CD4-positive, alpha-beta T cell (primary cell): ENCODE measurements at regions not wholly inside any gene's neighbourhood (a gene's known extent, or its start where the extent isn't known, plus 50 kb on each side); places are given as distances from the start of the nearest gene placed in this dataset.
A peak's percentile ranks its signal among the peaks of the same experiment; 100 is the strongest.

Experiments used
- ATAC-seq: fragments of 200-7000 bp; cut with Tn5 transposase; one replicate; pipeline ENCODE4 v1.10.0; 2022; ENCODE audit warnings: mild to moderate bottlenecking; ENCODE audit not compliant: poor library complexity
- CTCF ChIA-PET: fragments of 350-600 bp; sonication (Branson Sonifier 250); formaldehyde crosslinking; loops from one replicate; lab custom pipeline; 2021; ENCODE audit warnings: antibody characterized with exemption, inconsistent platforms; lab: Charles Lee
- POLR2A ChIA-PET: fragments of 350-600 bp; sonication (Branson Sonifier 250); formaldehyde crosslinking; loops from one replicate; lab custom pipeline; 2021; ENCODE audit warnings: antibody characterized with exemption, inconsistent platforms; lab: Charles Lee
- DNase-seq, 14 experiments: peaks; one replicate each; pipeline ENCODE4 v3.0.0-alpha.2; 2013 to 2020; ENCODE audit warnings: mixed read lengths in 2 of 14
- H3K27ac ChIP-seq, 2 donors: one replicate each; pipeline versions ENCODE4 v1.5.1 to v1.7.0; 2013; ENCODE audit warnings: low read length in 2 of 2, low read depth in 1 of 2, mild to moderate bottlenecking in 1 of 2
- H3K27me3 ChIP-seq, 2 experiments: 1 replicate in 1 of 2; 2 replicates in 1 of 2; pipeline versions ENCODE4 v1.6.1 to v1.7.0; 2013; ENCODE audit warnings: low read length in 2 of 2, control low read depth in 1 of 2, mild to moderate bottlenecking in 1 of 2, moderate library complexity in 1 of 2; ENCODE audit not compliant: insufficient read depth in 2 of 2, control insufficient read depth in 1 of 2
- H3K36me3 ChIP-seq: one replicate; pipeline ENCODE4 v1.6.1; 2013; ENCODE audit warnings: low read length, control low read depth; ENCODE audit not compliant: insufficient read depth
- H3K4me1 ChIP-seq: one replicate; pipeline ENCODE4 v1.6.1; 2013; ENCODE audit warnings: low read length, control low read depth; ENCODE audit not compliant: insufficient read depth
- H3K4me3 ChIP-seq: one replicate; pipeline ENCODE4 v1.5.1; 2013; ENCODE audit warnings: mild to moderate bottlenecking, low read length, moderate library complexity
- H3K9me3 ChIP-seq, 2 experiments: 1 replicate in 1 of 2; 2 replicates in 1 of 2; pipeline versions ENCODE4 v1.6.1 to v1.7.0; 2013; ENCODE audit warnings: low read length in 2 of 2, mild to moderate bottlenecking in 2 of 2, control low read depth in 1 of 2, moderate library complexity in 1 of 2; ENCODE audit not compliant: control insufficient read depth in 1 of 2, insufficient read depth in 1 of 2
- H3K27ac Mint-ChIP-seq: one replicate; pipeline ENCODE4 v1.8.0; 2020; ENCODE audit warnings: mixed read lengths
- H3K27me3 Mint-ChIP-seq: one replicate; pipeline ENCODE4 v1.8.0; 2021; ENCODE audit warnings: mixed read lengths
- H3K36me3 Mint-ChIP-seq: one replicate; pipeline ENCODE4 v1.8.0; 2021; ENCODE audit warnings: low read depth, mixed read lengths
- H3K4me1 Mint-ChIP-seq: one replicate; pipeline ENCODE4 v1.8.0; 2021; ENCODE audit warnings: low read depth, mixed read lengths
- H3K4me3 Mint-ChIP-seq: one replicate; pipeline ENCODE4 v1.8.0; 2020; ENCODE audit warnings: mild to moderate bottlenecking, mixed read lengths
- H3K9me3 Mint-ChIP-seq: one replicate; pipeline ENCODE4 v1.8.0; 2020; ENCODE audit warnings: mixed read lengths
- intact Hi-C, 2 experiments: fragments of 100-400 bp; cut with DNase I in 1 of 2; cut with micrococcal nuclease in 1 of 2; formaldehyde crosslinking; loops; one replicate each; pipeline versions ENCODE4 v1.15.1 to v1.9.0; 2023 to 2025; cut with DNase I, micrococcal nuclease
- TF ChIP-seq, protein P1 (sequence below): fragments of 200-600 bp; IDR thresholded peaks from one replicate; pipeline ENCODE4 v1.8.0; 2022; ENCODE audit warnings: antibody characterized with exemption, mild to moderate bottlenecking

DNA sequence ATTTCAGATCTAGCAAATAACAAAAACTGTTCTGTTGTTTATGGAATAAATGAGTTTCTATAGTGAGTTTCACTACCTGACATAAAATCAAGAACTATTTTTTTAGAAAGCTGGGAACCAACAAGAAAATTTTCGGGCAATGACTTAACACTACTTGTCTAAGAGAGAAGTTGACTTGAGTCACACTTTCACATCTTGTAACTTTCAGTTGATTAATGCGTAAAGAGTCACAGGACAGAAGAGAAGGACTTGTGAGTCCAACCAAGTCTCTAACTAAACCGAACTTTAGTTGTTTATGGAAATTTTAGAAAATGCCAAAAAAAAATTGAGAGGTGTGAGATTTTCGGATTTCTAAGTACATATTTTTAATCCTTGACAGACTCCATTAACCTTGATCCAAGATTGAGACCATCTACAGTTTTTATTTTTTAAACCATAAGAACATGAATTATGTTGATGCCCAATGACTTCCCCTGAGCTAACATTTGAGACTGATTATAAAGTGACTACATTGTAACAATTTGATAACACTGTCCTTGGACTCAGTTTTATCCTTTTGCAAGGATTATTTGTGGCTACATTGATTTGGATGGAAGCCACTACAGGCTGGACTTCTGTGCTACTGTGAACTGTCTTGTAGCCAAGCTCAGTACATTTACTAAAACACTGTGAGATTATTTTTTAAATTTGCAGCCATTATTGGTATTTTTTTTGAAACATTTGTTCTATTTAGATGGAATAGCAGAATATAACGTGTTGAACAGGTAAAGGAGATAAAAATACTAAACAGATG, 284.0 kb downstream of the PTPRC start:
- no peak for ATAC-seq
- H3K4me1 Mint-ChIP-seq: peaks cover 84% of the 10 kb centered on the region
- H3K27ac Mint-ChIP-seq: peak overlapping the region; percentile 28
- H3K4me3 ChIP-seq: no peak overlapping the region
- peaks cover 10% of the 10 kb centered on the region for H3K4me1 ChIP-seq
- no peaks in the 10 kb centered on the region for H3K9me3 ChIP-seq
- H3K4me3 Mint-ChIP-seq: peak overlapping the region; percentile 31
- intact Hi-C loops: no loop called here
- TF ChIP-seq, protein P1, sequence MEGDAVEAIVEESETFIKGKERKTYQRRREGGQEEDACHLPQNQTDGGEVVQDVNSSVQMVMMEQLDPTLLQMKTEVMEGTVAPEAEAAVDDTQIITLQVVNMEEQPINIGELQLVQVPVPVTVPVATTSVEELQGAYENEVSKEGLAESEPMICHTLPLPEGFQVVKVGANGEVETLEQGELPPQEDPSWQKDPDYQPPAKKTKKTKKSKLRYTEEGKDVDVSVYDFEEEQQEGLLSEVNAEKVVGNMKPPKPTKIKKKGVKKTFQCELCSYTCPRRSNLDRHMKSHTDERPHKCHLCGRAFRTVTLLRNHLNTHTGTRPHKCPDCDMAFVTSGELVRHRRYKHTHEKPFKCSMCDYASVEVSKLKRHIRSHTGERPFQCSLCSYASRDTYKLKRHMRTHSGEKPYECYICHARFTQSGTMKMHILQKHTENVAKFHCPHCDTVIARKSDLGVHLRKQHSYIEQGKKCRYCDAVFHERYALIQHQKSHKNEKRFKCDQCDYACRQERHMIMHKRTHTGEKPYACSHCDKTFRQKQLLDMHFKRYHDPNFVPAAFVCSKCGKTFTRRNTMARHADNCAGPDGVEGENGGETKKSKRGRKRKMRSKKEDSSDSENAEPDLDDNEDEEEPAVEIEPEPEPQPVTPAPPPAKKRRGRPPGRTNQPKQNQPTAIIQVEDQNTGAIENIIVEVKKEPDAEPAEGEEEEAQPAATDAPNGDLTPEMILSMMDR: no peak
- H3K36me3 ChIP-seq: no peaks in the 10 kb centered on the region
- H3K27ac ChIP-seq: peak overlapping the region in 1 of 2 donors; percentile 26
- H3K36me3 Mint-ChIP-seq: no peaks in the 10 kb centered on the region
- no peaks in the 10 kb centered on the region for H3K9me3 Mint-ChIP-seq
- no peaks in the 10 kb centered on the region for H3K27me3 Mint-ChIP-seq
- DNase-seq: peak in 3 of 14 experiments; percentile 35 to 60 (median 49)
- ChIA-PET POLR2A (interaction anchor here (0.6 to 2.4 kb wide), 3 partner anchors 13 to 46 kb away, joined by 3 to 15 read pairs (median 3); no protein-coding TSS in a partner anchor), CTCF (interaction anchor here (1.0 kb wide), 1 partner anchor 12 kb away, joined by 3 read pairs; no protein-coding TSS in a partner anchor)
- H3K27me3 ChIP-seq: no peaks in the 10 kb centered on the region

DNA sequence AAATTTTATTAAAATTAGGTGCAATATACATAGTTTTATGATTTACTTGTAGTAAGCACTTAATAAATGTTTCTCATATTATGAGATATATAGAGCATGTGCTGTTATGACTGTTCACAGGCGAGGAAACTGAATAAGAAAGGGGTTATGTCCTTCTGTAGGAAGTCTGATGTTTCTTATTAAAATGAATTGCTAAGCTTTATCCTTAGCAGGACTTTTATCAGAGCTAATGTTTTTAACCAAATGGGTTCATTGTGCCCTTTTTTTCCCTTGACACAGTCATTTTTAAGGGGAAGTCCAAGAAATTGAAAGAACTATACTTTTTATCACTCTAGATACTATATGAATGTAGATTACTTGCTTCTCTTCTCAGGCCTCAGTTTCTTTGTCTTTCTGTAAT, 285.2 kb downstream of the PTPRC start:
- no peaks in the 10 kb centered on the region for H3K9me3 ChIP-seq
- no peaks in the 10 kb centered on the region for H3K27me3 ChIP-seq
- TF ChIP-seq, protein P1: no peak
- ChIA-PET CTCF (interaction anchor here (1.0 kb wide), 1 partner anchor 13 kb away, joined by 3 read pairs; no protein-coding TSS in a partner anchor), POLR2A (interaction anchor here (2.4 kb wide), 1 partner anchor 12 kb away, joined by 15 read pairs; no protein-coding TSS in a partner anchor)
- peaks cover 10% of the 10 kb centered on the region for H3K4me1 ChIP-seq
- H3K36me3 Mint-ChIP-seq: no peaks in the 10 kb centered on the region
- H3K36me3 ChIP-seq: no peaks in the 10 kb centered on the region
- H3K4me3 Mint-ChIP-seq: no peak overlapping the region
- ATAC-seq: no peak
- H3K9me3 Mint-ChIP-seq: no peaks in the 10 kb centered on the region
- no peak overlapping the region for H3K4me3 ChIP-seq
- no peaks in the 10 kb centered on the region for H3K27me3 Mint-ChIP-seq
- intact Hi-C loops: loop anchor here in 1 of 2 experiments (1.0 kb wide), 1 partner anchor 12 kb away; no protein-coding TSS in a partner anchor
- no peak overlapping the region for H3K27ac ChIP-seq
- no peak for DNase-seq
- peak overlapping the region; percentile 27 for H3K27ac Mint-ChIP-seq
- peaks cover 74% of the 10 kb centered on the region for H3K4me1 Mint-ChIP-seq

DNA sequence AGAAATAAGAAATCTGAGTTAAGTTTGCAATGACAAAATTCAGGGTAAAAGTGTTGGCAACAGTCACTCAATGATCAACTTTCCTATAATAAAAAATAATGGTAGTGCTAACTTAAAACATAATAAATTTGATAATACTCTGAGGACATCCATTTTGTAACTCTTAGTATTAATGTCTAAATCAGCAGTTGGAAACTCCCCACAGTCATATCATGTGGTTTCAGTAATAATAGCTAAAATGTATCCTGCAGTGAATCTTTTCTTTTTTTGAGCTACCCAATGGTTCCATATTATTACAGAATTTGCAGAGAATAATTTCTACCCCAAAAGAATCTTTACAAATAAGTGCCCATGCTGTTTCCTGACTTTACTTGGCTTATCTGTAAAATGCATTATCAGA, 286.7 kb downstream of the PTPRC start:
- H3K27ac Mint-ChIP-seq: no peak overlapping the region
- no peak for ATAC-seq
- TF ChIP-seq, protein P1: no peak
- ChIA-PET CTCF (no interaction called here), POLR2A (interaction anchor here (0.8 to 1.0 kb wide), 2 partner anchors 9 to 11 kb away, joined by 3 to 4 read pairs; no protein-coding TSS in a partner anchor)
- Histone ChIP-seq H3K4me1 (peaks cover 15% of the 10 kb centered on the region), H3K27ac (peak overlapping the region in 1 of 2 donors; percentile 7), H3K9me3 (no peaks in the 10 kb centered on the region), H3K4me3 (no peak overlapping the region), H3K36me3 (no peaks in the 10 kb centered on the region), H3K27me3 (no peaks in the 10 kb centered on the region)
- no peak for DNase-seq
- no peaks in the 10 kb centered on the region for H3K36me3 Mint-ChIP-seq
- peaks cover 74% of the 10 kb centered on the region for H3K4me1 Mint-ChIP-seq
- H3K9me3 Mint-ChIP-seq: no peaks in the 10 kb centered on the region
- H3K4me3 Mint-ChIP-seq: no peak overlapping the region
- intact Hi-C loops: no loop called here
- no peaks in the 10 kb centered on the region for H3K27me3 Mint-ChIP-seq
